H1 (cell line): ENCODE measurements at regions not wholly inside any gene's neighbourhood (a gene's known extent, or its start where the extent isn't known, plus 50 kb on each side); places are given as distances from the start of the nearest gene placed in this dataset.

ENCODE experiments used
- CBX5 ChIP-seq: fragments of 300-800, 300-1000 bp; sonication (generic); IDR thresholded peaks from 2 replicates; pipeline ENCODE4 v1.7.1; 2016; ENCODE audit warnings: antibody characterized with exemption, low read length, low read depth
- CHD1 ChIP-seq: IDR thresholded peaks from 2 replicates; pipeline ENCODE4 v1.6.1; 2012; ENCODE audit warnings: low read depth, low read length, improper control_type of control experiment
- EP300 ChIP-seq, 2 experiments: IDR thresholded peaks; 1 replicate in 1 of 2; 2 replicates in 1 of 2; pipeline ENCODE4 v1.6.1; 2011 to 2012; ENCODE audit warnings: low read depth in 2 of 2, low read length in 2 of 2, mild to moderate bottlenecking in 2 of 2, borderline replicate concordance in 1 of 2, inconsistent platforms in 1 of 2, moderate library complexity in 1 of 2
- EZH2 ChIP-seq: fragments of 200-600 bp; sonication (generic); IDR thresholded peaks from 2 replicates; pipeline ENCODE4 v1.7.1; 2012; ENCODE audit warnings: low read depth, mild to moderate bottlenecking, moderate library complexity, low read length, inconsistent platforms; ENCODE audit not compliant: severe bottlenecking
- POLR2A ChIP-seq, 2 experiments: IDR thresholded peaks; 1 replicate in 1 of 2; 2 replicates in 1 of 2; pipeline ENCODE4 v1.6.1; 2011; ENCODE audit warnings: low read depth in 2 of 2, low read length in 2 of 2, mild to moderate bottlenecking in 2 of 2; ENCODE audit errors: control extremely low read depth in 1 of 2
- TF ChIP-seq, protein P1 (sequence below), 3 experiments: IDR thresholded peaks; 1 replicate in 2 of 3; 2 replicates in 1 of 3; pipeline versions ENCODE4 v1.5.1 to v1.6.1; 2011; ENCODE audit warnings: low read length in 3 of 3, mild to moderate bottlenecking in 3 of 3, inconsistent platforms in 2 of 3, low read depth in 1 of 3, moderate library complexity in 1 of 3; ENCODE audit not compliant: insufficient read depth in 1 of 3; ENCODE audit errors: control extremely low read depth in 1 of 3

DNA sequence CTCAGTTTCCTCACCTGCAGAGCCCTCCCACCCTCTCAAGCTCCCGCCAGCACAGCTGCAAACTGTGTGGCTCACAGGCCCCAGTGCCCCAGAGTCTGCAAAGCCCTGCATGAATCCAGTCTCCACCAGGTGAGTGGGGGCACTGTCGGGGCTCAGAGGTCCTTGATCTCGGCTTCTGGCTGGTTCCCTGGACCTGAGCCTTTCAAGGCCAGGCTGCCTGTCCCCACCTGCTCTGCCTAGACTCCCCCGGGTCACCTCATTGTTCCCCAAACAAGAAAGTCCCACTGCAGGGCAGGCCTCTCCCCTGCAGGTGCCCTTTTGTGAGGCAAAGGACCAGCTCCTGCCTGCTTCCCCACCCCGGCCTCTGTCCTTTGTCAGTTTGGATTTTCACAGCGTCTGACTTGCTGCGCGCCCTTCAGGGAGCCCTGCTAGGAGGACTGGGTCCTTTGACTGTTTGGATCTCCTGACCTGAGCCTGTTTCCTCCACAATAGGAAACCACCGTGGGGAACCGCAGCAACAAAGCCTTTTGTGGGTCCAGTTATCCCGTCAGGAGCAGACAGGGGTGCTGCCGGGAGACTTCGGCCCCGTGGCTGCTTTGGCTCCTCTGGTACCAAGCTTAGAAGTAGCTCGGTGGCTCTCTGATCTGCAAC lies 200.5 kb upstream of the HDAC4 start:
- TF ChIP-seq, protein P1, sequence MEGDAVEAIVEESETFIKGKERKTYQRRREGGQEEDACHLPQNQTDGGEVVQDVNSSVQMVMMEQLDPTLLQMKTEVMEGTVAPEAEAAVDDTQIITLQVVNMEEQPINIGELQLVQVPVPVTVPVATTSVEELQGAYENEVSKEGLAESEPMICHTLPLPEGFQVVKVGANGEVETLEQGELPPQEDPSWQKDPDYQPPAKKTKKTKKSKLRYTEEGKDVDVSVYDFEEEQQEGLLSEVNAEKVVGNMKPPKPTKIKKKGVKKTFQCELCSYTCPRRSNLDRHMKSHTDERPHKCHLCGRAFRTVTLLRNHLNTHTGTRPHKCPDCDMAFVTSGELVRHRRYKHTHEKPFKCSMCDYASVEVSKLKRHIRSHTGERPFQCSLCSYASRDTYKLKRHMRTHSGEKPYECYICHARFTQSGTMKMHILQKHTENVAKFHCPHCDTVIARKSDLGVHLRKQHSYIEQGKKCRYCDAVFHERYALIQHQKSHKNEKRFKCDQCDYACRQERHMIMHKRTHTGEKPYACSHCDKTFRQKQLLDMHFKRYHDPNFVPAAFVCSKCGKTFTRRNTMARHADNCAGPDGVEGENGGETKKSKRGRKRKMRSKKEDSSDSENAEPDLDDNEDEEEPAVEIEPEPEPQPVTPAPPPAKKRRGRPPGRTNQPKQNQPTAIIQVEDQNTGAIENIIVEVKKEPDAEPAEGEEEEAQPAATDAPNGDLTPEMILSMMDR (IDR thresholded peaks at IDR 0.05; ENCODE audit: control extremely low read depth in 1 of 3, insufficient read depth in 1 of 3, low read depth in 1 of 3, low read length in 3 of 3), result no peak
- TF ChIP-seq CHD1 (no peak), EP300 (IDR thresholded peaks at IDR 0.05; ENCODE audit: borderline replicate concordance in 1 of 2, low read depth in 2 of 2, low read length in 2 of 2) (no peak), POLR2A (IDR thresholded peaks at IDR 0.05; ENCODE audit: control extremely low read depth in 1 of 2, low read depth in 2 of 2, low read length in 2 of 2) (no peak), EZH2 (no peak), CBX5 (no peak)
